Fibroblast of lung (primary cell): ENCODE measurements at regions not wholly inside any gene's neighbourhood (a gene's known extent, or its start where the extent isn't known, plus 50 kb on each side); places are given as distances from the start of the nearest gene placed in this dataset.

Experiments
- CTCF ChIP-seq, 2 donors: IDR thresholded peaks in 1 of 2; conservative IDR thresholded peaks in 1 of 2; 1 replicate in 1 of 2; 2 replicates in 1 of 2; pipeline ENCODE4 v1.5.1; 2011 to 2012; ENCODE audit warnings: low read length in 2 of 2, control low read depth in 1 of 2, inconsistent platforms in 1 of 2, low read depth in 1 of 2, mild to moderate bottlenecking in 1 of 2
- EZH2 ChIP-seq: IDR thresholded peaks from 2 replicates; pipeline ENCODE4 v1.5.1; 2012; ENCODE audit warnings: low read length, control low read depth, mild to moderate bottlenecking; ENCODE audit errors: missing control alignments

DNA sequence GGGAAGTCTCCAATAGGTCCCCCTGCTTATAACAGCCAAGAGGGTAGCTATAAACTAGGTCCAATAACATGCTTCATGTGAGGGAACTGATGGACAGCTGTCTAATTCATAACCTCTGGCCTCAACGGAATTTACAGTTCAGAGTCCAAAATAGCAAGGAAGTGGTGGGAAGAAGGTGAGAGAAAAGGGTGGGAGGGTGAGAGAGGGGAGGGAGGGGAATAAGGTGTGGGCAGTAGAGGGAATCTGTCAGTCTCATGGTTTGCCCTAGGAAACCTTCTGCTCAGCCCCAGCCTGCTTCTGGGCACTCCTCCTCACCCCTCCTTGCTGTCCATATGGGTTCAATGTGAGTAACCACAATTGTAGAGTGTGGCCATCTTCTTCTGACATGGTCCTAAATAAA, 133.4 kb upstream of the ADO start:
- no peak for TF ChIP-seq CTCF (conservative IDR thresholded peaks at IDR 0.05 in 1 of 2, IDR thresholded peaks at IDR 0.05 in 1 of 2; ENCODE audit: low read depth in 1 of 2, low read length in 2 of 2)
- no peak for TF ChIP-seq EZH2
